ENCODE measurements at regions not wholly inside any gene's neighbourhood (a gene's known extent, or its start where the extent isn't known, plus 50 kb on each side); places are given as distances from the start of the nearest gene placed in this dataset.
"Not testable (repeated sequence)": the region's sequence is repeated elsewhere in the genome, so short reads cannot be mapped to it uniquely, and the experiment has no call there.

- no peak overlapping the region for H3K27ac ChIP-seq
- H3K4me3 ChIP-seq, result no peak overlapping the region
Measured at GRCh38 chr7:26076691-26077090, 75.3 kb upstream of the NFE2L3 start.

- Histone ChIP-seq H3K27ac (no peak overlapping the region), H3K4me3 (no peak overlapping the region)
Measured at GRCh38 chr7:26078437-26079336, 73.3 kb upstream of the NFE2L3 start.

GRCh38 chr7:26081638-26082037 lies 70.4 kb upstream of the NFE2L3 start:
- no peak overlapping the region for H3K4me3 ChIP-seq
- no peak overlapping the region for H3K27ac ChIP-seq

GRCh38 chr7:26083113-26083512 lies 68.9 kb upstream of the NFE2L3 start:
- H3K4me3 ChIP-seq, result no peak overlapping the region
- no peak overlapping the region for H3K27ac ChIP-seq

GRCh38 chr7:26084418-26084817 lies 67.6 kb upstream of the NFE2L3 start:
- no peak overlapping the region for H3K27ac ChIP-seq

GRCh38 chr7:26085771-26086170 lies 66.2 kb upstream of the NFE2L3 start:
- H3K27ac ChIP-seq, result no peak overlapping the region
- H3K4me3 ChIP-seq, result no peak overlapping the region

More at GRCh38 chr7:26084418-26084817, 67.6 kb upstream of the NFE2L3 start:
- H3K4me3 ChIP-seq, result no peak overlapping the region

GRCh38 chr7:26087321-26088091 lies 64.5 kb upstream of the NFE2L3 start:
- Histone ChIP-seq H3K27ac (peak overlapping the region in 8 of 21 experiments; percentile 12 to 67 (median 30)), H3K4me3 (no peak overlapping the region)

- not testable (repeated sequence) for H3K27ac ChIP-seq, H3K4me3 ChIP-seq
Measured at GRCh38 chr7:26089469-26089868, 62.5 kb upstream of the NFE2L3 start.

GRCh38 chr7:26090927-26091519 lies 61.0 kb upstream of the NFE2L3 start:
- Histone ChIP-seq H3K4me3 (no peak overlapping the region), H3K27ac (peak overlapping the region in 1 of 21 experiments; percentile 2)

- H3K4me3 ChIP-seq, result no peak overlapping the region
Measured at GRCh38 chr7:26091933-26092332, 60.1 kb upstream of the NFE2L3 start.

GRCh38 chr7:26093023-26093422 lies 59.0 kb upstream of the NFE2L3 start:
- Histone ChIP-seq H3K4me3 (no peak overlapping the region), H3K27ac (no peak overlapping the region)

More at GRCh38 chr7:26091933-26092332, 60.1 kb upstream of the NFE2L3 start:
- no peak overlapping the region for H3K27ac ChIP-seq

- H3K4me3 ChIP-seq, result no peak overlapping the region
- no peak overlapping the region for H3K27ac ChIP-seq
Measured at GRCh38 chr7:26096136-26096535, 55.9 kb upstream of the NFE2L3 start.

GRCh38 chr7:26097837-26098668 lies 53.9 kb upstream of the NFE2L3 start:
- H3K27ac ChIP-seq, result peak overlapping the region in 2 of 21 experiments; percentile 3 to 35
- H3K4me3 ChIP-seq, result no peak overlapping the region

- Histone ChIP-seq H3K4me3 (no peak overlapping the region), H3K27ac (peak overlapping the region in 3 of 21 experiments; percentile 25 to 81 (median 58))
Measured at GRCh38 chr7:26099236-26099635, 52.8 kb upstream of the NFE2L3 start.

- Histone ChIP-seq H3K4me3 (peak overlapping the region in 1 of 7 experiments; percentile 7), H3K27ac (peak overlapping the region in 15 of 21 experiments; percentile 17 to 82 (median 64))
Measured at GRCh38 chr7:26100406-26101339, 51.3 kb upstream of the NFE2L3 start.

- H3K27ac ChIP-seq, result peak overlapping the region in 15 of 21 experiments; percentile 31 to 82 (median 55)
- H3K4me3 ChIP-seq, result peak overlapping the region in 3 of 7 experiments; percentile 4 to 12 (median 7)
Measured at GRCh38 chr7:26101361-26102151, 50.4 kb upstream of the NFE2L3 start.

- Histone ChIP-seq H3K4me3 (peak overlapping the region in 3 of 7 experiments; percentile 4 to 12 (median 7)), H3K27ac (peak overlapping the region in 12 of 21 experiments; percentile 31 to 82 (median 58))
Measured at GRCh38 chr7:26102176-26102575, 49.8 kb upstream of the NFE2L3 start.
